ENCODE measurements at regions not wholly inside any gene's neighbourhood (a gene's known extent, or its start where the extent isn't known, plus 50 kb on each side); places are given as distances from the start of the nearest gene placed in this dataset.
"Not testable (repeated sequence)": the region's sequence is repeated elsewhere in the genome, so short reads cannot be mapped to it uniquely, and the experiment has no call there.

DNA sequence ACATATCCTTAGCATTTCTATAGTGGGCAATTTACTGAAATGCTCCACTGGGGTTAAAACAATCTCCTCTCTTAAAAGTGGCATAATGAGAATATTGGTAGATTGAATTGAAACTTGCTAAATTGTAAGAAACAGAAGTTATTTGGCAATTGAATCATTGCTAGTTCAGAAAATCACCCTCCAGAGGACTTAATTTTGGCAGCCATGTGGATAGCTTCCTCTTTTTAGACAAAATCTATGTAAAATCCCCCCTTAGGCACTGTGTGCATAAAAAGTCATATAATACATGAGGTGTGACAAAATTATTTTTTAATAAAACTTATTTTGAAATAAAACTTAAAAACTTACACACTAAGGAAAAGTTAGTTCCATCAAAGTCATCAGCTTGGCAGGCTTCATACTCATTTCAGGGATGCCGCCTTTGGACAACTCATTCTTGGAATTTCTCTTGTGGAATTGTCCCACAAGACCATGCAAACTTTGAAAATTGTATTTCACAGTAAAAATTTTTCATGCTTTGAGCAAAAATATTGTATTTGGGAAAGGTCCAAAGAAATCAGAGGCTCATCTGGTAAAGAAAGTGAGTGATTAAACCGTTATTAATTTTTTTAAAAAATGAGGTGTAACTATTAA lies 473.0 kb downstream of the BCKDHB start:
- H3K27me3 ChIP-seq = no peaks in the 10 kb centered on the region
- H3K36me3 ChIP-seq = no peaks in the 10 kb centered on the region
- no peaks in the 10 kb centered on the region for H3K4me1 ChIP-seq (ENCODE audit: control insufficient read depth in 1 of 2, insufficient read depth in 1 of 2, low read depth in 1 of 2, low read length in 1 of 2)
- H3K27ac ChIP-seq = no peak overlapping the region
- TF ChIP-seq, protein P1, sequence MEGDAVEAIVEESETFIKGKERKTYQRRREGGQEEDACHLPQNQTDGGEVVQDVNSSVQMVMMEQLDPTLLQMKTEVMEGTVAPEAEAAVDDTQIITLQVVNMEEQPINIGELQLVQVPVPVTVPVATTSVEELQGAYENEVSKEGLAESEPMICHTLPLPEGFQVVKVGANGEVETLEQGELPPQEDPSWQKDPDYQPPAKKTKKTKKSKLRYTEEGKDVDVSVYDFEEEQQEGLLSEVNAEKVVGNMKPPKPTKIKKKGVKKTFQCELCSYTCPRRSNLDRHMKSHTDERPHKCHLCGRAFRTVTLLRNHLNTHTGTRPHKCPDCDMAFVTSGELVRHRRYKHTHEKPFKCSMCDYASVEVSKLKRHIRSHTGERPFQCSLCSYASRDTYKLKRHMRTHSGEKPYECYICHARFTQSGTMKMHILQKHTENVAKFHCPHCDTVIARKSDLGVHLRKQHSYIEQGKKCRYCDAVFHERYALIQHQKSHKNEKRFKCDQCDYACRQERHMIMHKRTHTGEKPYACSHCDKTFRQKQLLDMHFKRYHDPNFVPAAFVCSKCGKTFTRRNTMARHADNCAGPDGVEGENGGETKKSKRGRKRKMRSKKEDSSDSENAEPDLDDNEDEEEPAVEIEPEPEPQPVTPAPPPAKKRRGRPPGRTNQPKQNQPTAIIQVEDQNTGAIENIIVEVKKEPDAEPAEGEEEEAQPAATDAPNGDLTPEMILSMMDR (IDR thresholded peaks at IDR 0.05) = no peak
- H3K4me3 ChIP-seq (ENCODE audit: low read depth in 1 of 2, low read length in 1 of 2) = no peak overlapping the region
- no peaks in the 10 kb centered on the region for H3K9me3 ChIP-seq

DNA sequence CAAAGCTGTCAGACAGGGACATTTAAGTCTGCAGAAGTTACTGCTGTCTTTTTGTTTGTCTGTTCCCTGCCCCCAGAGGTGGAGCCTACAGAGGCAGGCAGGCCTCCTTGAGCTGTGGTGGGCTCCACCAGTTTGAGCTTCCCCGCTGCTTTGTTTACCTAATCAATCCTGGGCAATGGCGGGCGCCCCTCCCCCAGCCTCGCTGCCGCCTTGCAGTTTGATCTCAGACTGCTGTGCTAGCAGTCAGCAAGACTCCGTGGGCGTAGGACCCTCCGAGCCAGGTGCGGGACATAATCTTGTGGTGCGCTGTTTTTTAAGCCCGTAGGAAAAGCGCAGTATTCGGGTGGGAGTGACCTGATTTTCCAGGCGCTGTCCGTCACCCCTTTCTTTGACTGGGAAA lies 466.8 kb downstream of the BCKDHB start:
- not testable (repeated sequence) for H3K36me3 ChIP-seq; H3K9me3 ChIP-seq; H3K27me3 ChIP-seq; H3K4me1 ChIP-seq (ENCODE audit: control insufficient read depth in 1 of 2, insufficient read depth in 1 of 2, low read depth in 1 of 2, low read length in 1 of 2); H3K27ac ChIP-seq; H3K4me3 ChIP-seq (ENCODE audit: low read depth in 1 of 2, low read length in 1 of 2)

DNA sequence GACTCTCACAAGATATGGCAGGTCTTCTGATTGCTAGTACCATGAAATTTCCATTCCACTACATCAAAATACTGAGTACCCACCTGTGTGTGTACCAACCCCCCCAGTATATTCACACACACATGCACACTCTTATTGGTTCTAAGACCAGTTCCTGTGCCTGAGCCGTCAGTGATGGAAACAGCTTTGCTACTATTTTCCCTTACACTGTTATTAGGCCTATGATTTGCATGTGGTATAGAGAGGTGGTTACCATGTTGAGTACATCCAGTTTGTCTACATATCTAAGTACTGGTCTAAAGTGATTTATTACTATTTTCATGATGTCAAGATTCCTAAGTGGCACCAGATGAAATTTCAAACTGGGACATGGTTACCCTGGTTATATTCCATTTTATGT lies 459.9 kb downstream of the BCKDHB start:
- TF ChIP-seq, protein P1 (IDR thresholded peaks at IDR 0.05) = no peak
- H3K4me1 ChIP-seq (ENCODE audit: control insufficient read depth in 1 of 2, insufficient read depth in 1 of 2, low read depth in 1 of 2, low read length in 1 of 2) = no peaks in the 10 kb centered on the region
- H3K27me3 ChIP-seq = no peaks in the 10 kb centered on the region
- H3K36me3 ChIP-seq = no peaks in the 10 kb centered on the region
- H3K27ac ChIP-seq = no peak overlapping the region
- no peak overlapping the region for H3K4me3 ChIP-seq (ENCODE audit: low read depth in 1 of 2, low read length in 1 of 2)
- no peaks in the 10 kb centered on the region for H3K9me3 ChIP-seq

DNA sequence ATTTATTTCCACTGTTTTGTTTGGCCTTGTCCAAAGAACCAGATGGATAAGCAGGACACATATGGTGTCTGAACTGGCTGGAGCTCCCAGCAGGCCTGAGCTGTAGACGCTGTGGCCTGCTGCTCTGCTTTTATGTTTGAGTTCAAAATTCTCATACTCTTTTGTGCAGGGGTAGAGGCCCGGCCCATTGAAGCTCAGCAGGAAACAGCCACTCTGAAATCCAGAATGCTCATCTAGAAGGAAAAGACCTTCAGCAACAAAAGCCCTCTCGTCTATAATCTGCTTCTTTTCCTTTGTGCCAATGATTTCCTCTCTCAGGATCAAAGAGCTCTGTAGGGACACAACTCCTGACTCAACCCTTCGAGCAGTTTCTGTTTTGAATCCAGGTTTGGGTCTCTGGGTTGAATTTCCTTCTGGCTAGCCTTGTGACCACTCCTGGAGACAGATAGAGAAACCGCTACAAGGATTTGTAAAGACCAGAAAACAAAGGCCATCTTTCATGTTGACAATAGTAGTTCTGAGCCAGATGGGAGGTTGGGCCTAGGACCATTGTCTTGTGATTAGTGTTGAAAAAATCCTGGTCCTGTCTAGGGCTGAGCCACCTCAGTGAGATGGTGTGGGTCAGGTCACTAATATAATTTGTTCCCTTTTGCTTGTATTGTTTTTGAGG lies 446.7 kb downstream of the BCKDHB start:
- H3K4me1 ChIP-seq (ENCODE audit: control insufficient read depth in 1 of 2, insufficient read depth in 1 of 2, low read depth in 1 of 2, low read length in 1 of 2) = no peaks in the 10 kb centered on the region
- no peak overlapping the region for H3K4me3 ChIP-seq (ENCODE audit: low read depth in 1 of 2, low read length in 1 of 2)
- H3K27me3 ChIP-seq = no peaks in the 10 kb centered on the region
- no peaks in the 10 kb centered on the region for H3K9me3 ChIP-seq
- TF ChIP-seq, protein P1 (IDR thresholded peaks at IDR 0.05) = no peak
- H3K36me3 ChIP-seq = no peaks in the 10 kb centered on the region
- no peak overlapping the region for H3K27ac ChIP-seq

DNA sequence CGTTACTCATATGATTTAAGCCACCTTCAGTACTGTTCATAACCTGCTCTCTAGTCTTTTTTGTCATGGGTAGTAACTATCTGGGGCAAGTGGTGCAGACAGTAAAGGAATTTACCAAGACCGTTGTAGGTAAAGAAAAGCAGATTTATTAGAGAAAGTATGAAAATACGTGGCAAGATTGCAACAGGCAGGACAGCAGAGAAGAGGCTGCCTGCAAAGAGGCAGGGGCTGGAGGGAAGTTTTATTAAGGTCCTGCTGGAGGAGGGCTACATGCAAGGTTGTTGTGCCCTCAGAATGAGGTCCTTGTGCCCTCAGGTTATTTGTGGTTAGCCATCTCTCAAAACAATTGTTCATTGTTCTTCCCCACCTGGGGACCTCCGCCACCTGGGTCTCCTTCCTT lies 444.3 kb downstream of the BCKDHB start:
- no peaks in the 10 kb centered on the region for H3K36me3 ChIP-seq
- TF ChIP-seq, protein P1 (IDR thresholded peaks at IDR 0.05) = no peak
- H3K4me3 ChIP-seq (ENCODE audit: low read depth in 1 of 2, low read length in 1 of 2) = no peak overlapping the region
- no peaks in the 10 kb centered on the region for H3K4me1 ChIP-seq (ENCODE audit: control insufficient read depth in 1 of 2, insufficient read depth in 1 of 2, low read depth in 1 of 2, low read length in 1 of 2)
- H3K27me3 ChIP-seq = no peaks in the 10 kb centered on the region
- H3K9me3 ChIP-seq = no peaks in the 10 kb centered on the region
- no peak overlapping the region for H3K27ac ChIP-seq

DNA sequence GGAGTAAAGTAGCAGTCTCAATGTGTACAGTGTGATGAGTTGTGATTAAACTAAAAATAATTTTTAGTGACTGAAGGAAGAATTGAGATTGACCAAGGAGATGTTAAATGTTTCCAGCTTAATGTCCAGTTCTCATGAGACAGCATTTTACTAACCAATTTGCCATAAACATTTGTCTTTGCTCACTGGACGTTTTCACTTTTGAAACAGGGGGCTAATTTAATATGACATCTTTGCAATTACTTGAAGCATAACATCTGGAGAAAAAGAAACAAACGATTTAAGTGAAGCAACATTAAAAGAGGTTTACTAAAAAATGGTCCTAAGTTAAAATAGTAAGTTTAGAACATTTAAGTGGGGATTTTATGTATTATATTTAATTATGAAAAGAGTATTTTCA lies 443.8 kb downstream of the BCKDHB start:
- H3K27me3 ChIP-seq = no peaks in the 10 kb centered on the region
- no peaks in the 10 kb centered on the region for H3K9me3 ChIP-seq
- TF ChIP-seq, protein P1 (IDR thresholded peaks at IDR 0.05) = no peak
- no peak overlapping the region for H3K27ac ChIP-seq
- H3K4me1 ChIP-seq (ENCODE audit: control insufficient read depth in 1 of 2, insufficient read depth in 1 of 2, low read depth in 1 of 2, low read length in 1 of 2) = no peaks in the 10 kb centered on the region
- no peaks in the 10 kb centered on the region for H3K36me3 ChIP-seq
- no peak overlapping the region for H3K4me3 ChIP-seq (ENCODE audit: low read depth in 1 of 2, low read length in 1 of 2)

All from neutrophil (primary cell).